CD4-positive, alpha-beta T cell treated with Interleukin-4 for 1 hour (primary cell): ENCODE measurements at regions not wholly inside any gene's neighbourhood (a gene's known extent, or its start where the extent isn't known, plus 50 kb on each side); places are given as distances from the start of the nearest gene placed in this dataset.
A peak's percentile ranks its signal among the peaks of the same experiment; 100 is the strongest.

Source experiments
- DNase-seq, 2 donors: peaks; one replicate each; pipeline ENCODE4 v3.0.0-alpha.2; 2020 to 2022

DNA sequence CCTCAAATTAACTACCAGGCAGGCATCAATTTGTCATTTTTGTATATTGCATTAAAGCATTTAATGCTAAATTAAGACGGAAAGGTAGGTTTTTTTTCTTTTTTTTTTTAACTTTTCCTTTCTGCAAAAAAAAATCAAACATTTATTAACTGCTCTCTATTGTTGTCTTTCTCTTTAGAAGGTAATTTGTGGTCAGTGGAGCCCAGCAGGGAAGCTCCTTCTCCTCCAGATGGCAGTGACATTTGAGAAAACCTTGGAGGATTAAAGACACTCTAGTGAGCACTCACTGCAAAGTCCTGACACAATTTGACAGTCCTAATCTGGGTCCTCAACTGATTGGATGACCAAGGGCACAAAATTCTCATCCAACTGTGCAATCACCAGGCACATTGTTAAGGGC lies 102.4 kb downstream of the SLIT2 start:
- no peak for DNase-seq

DNA sequence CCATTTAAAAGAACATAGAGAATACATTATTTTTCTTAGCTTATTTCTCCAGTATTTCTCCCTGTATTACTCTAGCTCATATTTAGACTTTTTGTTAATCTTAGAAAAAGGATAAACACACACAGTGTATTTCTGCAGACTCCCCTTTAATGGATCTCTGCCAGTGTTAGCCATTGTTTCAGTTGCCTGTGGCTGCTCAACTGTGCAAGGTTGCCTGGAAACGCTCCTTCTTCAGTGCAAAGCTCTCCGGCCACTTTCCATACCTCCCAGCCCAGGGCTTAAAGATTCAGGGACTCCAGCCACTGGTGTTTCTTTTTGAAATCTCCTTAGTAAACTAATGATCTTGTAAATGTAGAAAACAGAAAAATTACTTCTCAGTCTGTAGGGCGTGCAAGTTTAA lies 104.9 kb downstream of the SLIT2 start:
- no peak for DNase-seq

DNA sequence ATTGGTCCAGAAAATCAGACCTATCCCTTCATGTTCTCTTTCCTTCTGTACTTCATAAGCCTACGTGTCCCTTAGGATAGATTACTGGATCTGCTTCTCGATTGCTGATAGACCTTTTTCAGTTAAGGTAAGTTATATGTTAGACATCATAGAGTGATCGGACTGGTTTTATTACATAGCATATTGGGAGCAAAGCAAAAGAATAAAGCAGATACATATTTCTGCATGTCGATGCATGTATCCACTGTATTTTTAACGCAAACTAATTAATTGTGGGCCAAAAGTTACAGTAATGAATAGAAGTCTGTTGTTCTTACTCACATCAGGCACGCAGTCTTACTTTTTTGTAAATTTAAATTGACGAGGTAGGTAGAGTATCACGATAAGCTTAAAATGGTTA lies 106.4 kb downstream of the SLIT2 start:
- no peak for DNase-seq

DNA sequence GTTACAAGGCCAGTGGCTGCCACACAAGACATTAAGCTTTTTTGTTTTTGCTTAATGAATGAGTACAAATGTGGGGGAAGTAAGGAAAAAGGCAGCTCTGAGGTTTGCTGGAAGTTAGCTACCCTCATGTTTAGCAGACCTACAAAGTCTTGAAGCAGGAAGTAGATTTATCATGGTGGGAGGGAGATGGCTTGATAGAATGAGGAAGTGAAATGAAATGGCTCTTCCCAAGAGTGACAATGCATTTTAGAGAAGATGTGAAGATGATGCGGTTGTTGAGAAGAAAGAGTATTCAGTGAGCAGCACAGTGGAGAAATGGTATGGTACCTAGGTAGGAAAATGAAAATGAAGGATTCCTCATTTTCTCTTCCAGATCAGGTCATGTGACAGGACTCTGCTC lies 108.0 kb downstream of the SLIT2 start:
- DNase-seq = no peak

DNA sequence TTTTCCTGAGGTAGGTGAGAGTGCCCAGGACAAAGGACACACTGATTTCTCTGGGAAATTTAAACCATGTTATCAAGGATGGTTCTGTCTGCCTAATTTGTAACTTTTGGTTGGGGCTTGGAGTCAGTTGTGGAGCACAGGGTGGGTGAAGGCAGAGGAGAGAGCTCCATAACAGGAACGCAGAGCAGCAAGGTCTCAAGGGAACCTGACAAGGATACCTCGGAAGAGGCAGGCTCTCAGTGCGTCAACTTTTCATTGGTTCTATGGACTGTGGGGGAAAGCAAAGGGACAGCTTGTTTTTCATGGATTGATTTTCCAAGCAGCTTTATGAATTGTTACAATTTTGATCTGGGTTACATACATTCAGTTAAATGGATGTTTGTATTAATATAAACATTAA lies 110.4 kb downstream of the SLIT2 start:
- DNase-seq = no peak

DNA sequence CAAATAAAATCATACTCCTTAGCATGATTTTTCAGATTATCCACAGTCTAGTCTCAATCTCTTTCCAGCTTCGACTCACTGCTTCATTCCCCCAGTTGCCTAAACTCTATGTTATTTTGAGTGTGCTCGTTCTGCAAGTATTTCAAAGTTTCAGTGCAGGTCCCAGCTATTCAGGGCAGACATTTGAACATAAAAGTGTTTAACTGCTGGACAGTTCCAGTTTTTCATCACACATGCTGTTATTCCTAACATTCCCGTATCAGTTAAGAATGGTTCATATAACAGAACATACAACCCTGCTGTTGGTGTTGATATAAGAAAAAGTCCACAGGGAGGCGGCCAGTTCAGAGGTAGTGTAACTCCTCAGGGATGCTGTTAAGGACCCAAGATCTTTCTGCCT lies 113.3 kb downstream of the SLIT2 start:
- no peak for DNase-seq

DNA sequence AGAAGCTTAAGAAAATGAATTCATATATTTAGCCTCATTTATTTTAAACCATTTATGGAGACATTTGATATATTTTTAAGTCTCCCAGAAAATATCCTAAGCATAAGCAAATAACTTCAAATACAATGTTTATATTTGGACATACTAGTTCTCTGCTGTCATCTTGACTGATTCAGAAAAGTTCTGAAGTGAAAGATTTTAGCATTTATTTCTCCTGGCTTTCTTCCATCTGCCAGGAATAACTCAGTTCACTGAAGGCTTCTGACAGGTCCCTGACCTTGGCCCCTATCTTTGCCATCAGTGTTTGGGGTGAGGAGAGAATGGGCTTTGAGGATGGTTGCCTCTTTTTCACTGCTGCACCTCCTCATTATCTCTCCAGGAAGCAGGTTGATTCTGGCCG lies 115.7 kb downstream of the SLIT2 start:
- no peak for DNase-seq

DNA sequence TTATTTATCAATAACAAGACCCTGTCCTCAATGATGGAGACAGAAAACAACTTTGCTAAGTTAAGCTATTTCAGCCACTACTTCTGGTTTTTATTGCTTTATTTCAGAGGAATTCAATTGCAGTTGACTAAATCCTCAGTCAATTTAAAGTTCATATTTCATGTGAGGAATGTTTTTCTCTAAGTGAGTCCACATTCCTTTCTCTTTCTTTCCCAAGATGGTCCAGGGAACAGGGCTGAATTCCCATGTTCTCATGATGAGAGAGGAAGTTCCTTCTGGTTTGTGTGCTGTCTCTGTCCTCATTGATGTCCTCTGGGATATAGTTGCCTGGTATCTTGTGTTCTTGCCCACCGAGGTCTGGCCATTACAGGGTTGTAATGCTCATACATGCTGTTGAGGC lies 117.2 kb downstream of the SLIT2 start:
- no peak for DNase-seq

DNA sequence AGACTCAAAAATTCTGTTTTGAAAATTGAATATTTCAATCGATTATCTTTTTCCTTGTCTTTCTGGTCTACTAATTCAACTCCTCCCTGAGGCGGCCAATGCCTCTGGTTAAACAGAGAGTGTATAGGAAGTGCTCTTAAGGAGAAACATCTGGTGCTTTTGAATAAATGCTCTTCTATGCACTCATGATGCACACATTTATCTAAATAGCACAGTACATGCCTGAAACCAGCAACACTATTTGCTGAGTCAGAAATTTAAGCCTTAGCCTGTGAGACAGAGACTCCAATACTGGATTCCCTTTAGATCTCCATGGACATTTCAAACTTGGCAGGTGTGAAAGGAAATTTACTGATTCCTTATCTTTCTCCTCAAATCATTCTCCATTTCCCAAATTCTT lies 118.6 kb downstream of the SLIT2 start:
- DNase-seq = no peak

DNA sequence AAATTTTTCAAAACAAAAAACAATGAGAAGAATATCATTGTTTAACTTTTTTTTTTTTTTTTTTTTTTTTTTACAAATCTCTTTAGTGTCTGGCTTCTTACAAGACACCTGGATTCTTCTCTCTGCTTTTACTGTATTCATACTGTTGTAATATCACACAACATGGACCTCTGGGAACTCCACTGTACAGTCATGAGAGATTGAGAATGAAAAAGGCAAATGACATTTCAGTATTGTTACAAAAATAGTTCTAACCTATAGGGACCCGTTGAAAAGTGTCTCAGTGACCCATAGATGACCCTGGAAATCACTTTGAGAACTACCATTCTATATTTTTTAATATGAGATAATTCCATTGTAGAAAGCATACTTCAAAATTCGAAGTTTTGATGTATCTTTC lies 124.4 kb downstream of the SLIT2 start:
- no peak for DNase-seq

DNA sequence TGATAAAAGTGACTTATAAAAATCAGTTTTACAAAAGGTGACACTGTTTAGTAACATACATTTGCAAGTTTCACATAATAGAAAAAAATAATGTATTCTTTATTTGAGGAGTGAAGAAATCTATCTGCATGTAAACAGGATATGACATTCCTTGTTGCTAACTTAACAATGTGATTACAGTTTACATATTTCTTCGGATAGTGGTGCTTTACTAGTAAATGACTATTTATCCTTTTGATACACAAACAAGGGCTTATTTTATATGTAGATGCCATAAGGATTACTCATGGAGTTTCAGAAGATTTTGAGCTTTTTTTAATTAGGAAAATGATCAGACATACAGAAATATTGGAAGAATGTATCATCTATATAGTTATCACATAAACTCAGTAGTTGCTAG lies 126.5 kb downstream of the SLIT2 start:
- no peak for DNase-seq

DNA sequence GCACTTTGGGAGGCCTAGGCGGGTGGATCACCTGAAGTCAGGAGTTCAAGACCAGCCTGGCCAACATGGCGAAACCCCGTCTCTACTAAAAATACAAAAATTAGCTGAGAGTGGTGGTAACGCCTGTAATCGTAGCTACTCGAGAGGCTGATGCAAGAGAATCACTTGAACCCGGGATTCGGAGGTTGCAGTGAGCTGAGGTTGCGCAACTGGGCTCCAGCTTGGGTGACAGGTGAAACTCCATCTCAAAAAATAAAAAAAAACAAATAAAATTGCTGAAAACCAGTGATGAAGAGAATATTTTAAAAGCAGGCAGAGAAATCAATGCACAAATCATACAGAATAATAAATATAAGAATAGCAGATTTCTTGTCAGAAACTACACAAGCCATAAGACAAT lies 129.3 kb downstream of the SLIT2 start:
- no peak for DNase-seq

DNA sequence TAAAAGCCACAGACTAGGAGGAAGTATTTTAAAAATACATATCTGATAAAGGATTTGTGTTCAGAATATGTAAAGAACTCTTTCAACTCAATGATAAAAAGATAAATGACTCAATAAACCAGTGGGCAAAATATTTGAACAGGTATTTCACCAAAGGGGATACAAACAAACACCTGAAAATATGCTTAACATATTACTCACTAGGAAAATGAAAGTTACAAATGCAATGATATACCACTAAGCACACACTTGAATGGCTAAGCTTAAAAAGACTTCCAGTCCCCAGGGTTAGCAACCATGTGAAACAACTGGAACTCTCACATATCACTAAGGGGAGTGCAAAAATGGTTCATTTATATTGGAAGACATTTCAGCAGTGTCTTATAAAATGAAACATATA lies 131.6 kb downstream of the SLIT2 start:
- no peak for DNase-seq

DNA sequence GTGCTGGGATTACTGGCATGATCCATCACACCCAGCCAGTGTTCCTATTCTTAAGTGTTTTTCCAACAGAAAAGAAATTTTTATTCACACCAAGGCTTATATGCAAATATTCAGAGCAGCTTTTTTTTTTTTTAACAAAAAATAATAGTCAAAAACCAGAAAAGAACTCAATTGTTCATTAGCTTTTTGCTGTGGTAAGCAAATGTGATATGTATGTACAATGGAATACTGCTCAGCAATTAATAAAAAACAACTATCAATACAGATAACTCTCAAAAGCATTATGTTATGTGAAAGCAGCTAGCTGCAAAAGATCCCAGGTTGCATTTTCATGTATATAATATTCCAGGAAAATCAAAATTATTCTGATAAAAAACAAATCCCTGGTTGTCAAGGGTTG lies 132.3 kb downstream of the SLIT2 start:
- DNase-seq = no peak

DNA sequence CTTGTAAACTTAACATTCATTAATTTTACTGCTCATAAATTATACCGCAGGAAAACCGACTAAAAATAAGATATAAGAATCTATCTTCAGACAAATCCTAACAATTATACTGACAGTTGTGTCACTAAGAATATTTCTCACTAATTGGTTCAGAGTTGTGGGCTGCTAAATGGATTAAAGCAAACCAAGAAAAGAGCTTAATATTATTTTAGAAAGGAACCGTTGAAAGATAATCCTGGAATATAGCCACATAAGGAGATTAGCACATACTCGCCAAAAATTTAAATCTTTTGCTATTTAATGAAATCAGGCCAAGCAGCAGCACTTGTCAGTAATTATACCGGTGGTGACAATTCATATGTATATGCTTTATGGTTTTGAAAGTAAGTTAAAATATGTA lies 132.8 kb downstream of the SLIT2 start:
- DNase-seq = no peak

DNA sequence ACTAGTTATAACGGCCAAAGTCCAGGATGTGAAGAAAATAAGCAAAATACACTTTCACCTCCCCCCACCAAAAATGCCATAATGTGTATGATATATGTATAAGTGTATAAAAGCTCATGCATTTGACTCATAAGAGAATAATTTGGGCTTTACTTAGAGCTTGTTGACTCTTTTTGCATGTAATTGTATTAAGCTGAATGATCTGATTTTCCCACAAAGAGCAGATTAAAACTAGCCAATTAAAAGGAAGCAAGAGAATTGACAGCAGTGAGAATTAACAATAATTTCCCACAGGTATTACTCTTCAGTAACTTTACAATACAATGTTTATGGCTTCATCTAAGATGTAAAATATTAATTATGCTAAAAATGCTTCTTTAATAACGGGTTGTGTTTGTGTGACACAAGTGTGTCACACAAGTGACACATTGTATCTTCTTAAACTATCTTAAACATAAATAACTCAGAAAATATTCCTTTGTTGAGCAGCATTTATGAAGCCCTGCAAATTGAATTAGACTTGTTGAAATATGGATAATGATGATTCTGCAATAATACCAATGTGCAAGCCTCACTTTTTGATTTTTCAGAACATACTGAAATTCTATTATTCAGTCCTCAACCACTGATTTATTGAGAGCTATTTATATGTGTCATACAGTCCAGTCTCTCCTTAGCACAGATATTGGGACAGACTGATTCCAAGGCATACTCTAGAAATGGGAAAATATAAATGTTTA lies 134.5 kb downstream of the SLIT2 start:
- DNase-seq = no peak

DNA sequence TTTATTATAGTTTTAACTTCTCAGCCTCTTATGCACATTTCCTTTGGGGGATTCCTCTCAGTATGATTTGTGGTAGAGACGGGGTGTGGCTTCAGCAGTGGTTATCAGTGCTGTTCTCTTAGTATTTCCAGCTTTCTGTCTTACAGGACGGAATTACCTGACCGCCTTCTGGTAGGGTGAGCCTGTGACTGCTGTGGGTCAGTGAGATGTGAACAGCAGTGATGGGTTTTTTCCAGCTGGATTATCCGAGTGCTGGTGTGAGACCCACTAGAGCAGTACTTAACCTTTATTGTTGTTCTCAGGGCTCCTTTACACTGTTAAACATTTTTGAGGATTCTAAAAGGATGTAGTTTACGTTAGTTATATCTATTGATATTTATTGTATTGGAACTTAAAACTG lies 135.2 kb downstream of the SLIT2 start:
- no peak for DNase-seq

DNA sequence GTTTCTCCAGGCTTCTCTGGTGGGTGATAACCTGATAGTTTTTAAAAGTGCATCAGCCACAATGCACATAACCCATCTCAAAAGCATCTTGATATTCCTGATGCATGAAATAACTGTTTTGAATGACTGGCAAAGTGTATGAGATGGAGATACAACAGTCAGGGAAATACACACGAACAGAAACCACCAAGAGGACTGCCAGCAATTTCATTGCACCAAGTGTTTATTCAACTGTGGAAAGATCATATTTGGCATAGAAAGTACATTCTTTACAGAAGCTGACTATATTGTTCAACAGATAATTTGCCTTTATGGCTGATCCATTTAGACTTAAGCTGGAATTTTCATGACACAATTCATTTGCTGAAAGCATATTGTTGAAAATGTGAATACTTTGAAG lies 139.5 kb downstream of the SLIT2 start:
- DNase-seq = no peak

DNA sequence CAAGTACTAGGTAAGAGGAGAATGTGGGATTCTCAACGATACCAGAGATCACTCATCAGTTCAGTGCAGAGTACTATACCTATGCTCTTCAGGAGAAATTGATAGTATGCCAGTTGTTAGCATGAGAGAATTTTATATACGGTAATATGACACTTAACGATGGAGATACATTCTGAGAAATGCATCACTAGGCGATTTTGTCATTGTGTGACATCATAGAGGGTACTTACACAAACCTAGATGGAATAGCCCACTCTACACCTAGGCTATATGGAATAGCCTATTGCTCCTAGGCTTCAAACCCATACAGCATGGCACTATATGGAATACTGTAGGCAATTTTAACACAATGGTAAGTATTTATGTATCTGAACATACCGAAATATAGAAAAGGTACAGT lies 140.2 kb downstream of the SLIT2 start:
- no peak for DNase-seq

DNA sequence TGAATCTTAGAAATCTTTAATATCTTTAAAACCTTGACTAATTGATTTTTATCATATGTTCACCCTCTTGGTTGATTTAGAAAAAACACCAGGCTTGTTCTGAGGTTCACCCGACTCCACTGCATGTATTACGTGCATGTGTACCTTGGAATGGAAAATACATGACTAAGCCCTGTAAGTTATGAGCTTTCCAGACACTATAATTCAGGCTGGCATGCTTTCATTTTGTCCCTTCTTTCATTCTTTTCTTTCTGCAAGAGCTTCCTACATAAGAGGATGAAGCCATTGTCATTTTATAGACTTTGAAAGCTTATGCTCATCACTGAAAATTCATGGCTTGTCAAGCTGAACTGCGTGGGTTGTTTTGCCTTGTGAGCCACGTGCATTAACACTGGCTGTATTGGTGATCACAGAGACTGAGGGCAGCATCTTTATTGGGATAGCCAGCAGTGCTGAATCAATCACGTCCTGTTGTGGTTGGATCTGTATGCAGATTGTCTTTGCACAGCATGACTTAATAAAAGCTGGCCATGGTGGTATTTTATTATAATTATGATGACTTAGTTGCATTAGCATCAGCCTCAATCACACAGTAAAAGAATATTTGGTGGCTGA lies 141.9 kb downstream of the SLIT2 start:
- DNase-seq = no peak

DNA sequence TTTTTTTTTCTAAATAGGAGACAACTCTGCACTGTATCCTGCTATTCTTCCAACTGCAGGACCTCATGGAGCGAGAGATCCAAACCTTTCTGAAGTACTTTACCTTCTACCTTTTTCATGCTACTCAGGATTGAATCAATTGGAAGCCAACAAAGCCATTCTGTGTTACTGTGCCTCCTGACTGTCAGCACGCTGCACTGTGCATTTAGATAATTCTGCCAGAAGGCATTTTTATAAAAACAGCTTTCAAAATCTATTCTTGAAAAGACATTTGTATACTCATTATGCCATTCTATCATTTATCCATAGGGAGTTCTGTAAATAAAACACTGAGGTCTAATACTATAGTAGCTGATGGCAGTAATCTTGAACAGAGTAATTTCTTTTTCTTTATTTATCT lies 142.8 kb downstream of the SLIT2 start:
- DNase-seq = no peak

DNA sequence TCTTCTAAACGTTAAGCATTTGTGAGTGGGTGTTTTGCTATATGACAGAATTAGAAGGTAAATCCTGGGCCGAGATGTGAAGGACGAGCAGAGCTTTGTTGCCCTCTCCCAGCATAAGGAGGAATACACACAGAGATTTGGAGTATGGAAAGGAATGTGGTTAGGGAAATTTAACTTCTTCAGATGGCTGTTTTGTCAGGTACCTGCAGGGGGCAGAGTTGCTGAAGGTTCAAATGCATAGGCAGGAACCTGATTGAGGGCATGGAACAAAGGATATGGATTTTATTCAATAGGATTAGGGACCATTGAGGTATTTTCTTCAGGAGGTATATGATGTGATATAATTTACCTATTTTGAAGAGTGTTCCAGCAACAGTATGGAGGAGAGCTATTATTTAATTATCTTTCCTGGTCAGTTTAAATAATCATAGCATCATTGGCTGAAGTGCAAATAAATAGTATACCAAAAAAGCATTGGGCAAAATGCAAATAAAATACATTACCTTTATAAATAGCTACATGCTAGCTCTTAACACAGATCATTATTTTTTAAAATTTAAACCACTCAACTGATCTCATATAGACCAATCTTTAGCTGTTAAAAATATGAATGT lies 143.6 kb downstream of the SLIT2 start:
- DNase-seq = peak in 1 of 2 donors; percentile 14

DNA sequence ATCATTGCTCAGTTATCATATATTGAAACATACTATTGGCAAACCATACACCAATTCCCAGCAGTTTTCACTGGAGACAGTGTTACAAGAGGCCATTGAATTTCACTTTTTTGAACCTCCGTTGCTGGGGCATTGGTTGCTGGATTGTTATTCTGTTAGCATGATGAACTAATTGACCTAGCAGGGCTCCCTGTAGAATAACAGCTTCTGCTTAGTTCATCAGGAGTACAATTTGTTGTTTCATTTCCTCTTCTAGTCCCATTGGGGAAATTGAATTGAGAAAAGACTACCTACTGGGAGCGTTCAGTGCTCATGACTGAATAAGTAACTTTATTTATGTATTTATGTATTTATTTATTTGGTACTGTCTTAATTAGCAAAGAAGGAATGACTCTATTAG lies 151.6 kb downstream of the SLIT2 start:
- no peak for DNase-seq

DNA sequence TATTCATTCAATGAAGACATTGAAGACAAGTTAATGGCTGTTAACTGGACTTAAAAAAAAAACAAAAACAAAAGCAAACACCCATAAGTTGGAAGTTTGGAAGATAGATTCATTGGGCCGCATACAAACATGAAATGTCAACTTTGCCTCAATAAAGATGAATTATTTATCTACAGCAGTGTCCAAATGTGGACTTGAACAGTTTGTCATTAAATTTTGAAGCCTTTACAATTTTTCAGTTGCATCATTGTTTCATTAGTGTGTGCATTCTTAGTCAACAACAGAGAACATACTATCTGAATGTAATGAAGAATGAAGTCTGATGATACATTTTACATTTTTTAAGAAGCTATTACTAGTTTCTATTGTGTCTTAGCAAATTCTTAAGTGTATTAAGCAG lies 152.1 kb downstream of the SLIT2 start:
- DNase-seq = no peak

DNA sequence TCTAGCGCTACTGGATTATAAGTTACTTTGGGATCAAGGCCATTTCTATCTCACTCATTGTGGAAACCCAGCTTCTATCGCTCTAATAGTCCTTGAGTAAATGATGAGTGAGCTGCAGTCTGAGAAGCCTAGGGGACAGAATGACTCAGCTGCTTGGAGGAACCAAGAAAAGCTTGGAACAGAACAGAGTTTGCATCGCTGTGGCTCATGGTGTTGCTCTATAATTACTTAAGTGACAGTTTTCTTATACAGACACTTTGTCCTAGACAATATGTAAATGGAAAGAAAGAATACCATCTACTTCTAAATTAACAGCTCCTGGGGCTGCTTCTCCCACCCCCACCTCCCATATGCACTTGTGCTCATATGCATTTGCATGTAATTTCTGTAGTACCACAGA lies 156.9 kb downstream of the SLIT2 start:
- no peak for DNase-seq
